ENCODE measurements at regions not wholly inside any gene's neighbourhood (a gene's known extent, or its start where the extent isn't known, plus 50 kb on each side); places are given as distances from the start of the nearest gene placed in this dataset.

- TF ChIP-seq, protein P1, sequence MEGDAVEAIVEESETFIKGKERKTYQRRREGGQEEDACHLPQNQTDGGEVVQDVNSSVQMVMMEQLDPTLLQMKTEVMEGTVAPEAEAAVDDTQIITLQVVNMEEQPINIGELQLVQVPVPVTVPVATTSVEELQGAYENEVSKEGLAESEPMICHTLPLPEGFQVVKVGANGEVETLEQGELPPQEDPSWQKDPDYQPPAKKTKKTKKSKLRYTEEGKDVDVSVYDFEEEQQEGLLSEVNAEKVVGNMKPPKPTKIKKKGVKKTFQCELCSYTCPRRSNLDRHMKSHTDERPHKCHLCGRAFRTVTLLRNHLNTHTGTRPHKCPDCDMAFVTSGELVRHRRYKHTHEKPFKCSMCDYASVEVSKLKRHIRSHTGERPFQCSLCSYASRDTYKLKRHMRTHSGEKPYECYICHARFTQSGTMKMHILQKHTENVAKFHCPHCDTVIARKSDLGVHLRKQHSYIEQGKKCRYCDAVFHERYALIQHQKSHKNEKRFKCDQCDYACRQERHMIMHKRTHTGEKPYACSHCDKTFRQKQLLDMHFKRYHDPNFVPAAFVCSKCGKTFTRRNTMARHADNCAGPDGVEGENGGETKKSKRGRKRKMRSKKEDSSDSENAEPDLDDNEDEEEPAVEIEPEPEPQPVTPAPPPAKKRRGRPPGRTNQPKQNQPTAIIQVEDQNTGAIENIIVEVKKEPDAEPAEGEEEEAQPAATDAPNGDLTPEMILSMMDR (IDR thresholded peaks at IDR 0.05): no peak
- Histone ChIP-seq H3K27ac (no peak overlapping the region), H3K4me3 (no peak overlapping the region)
- no peak for DNase-seq (ENCODE audit: low spot score)
These were observed 390.2 kb upstream of the MAN1A1 start for GRCh38 chr6:119739769-119740168.

- DNase-seq (ENCODE audit: low spot score): no peak
- H3K27ac ChIP-seq: no peak overlapping the region
- TF ChIP-seq, protein P1 (IDR thresholded peaks at IDR 0.05): no peak
- no peak overlapping the region for H3K4me3 ChIP-seq
These were observed 388.9 kb upstream of the MAN1A1 start for GRCh38 chr6:119738425-119738824.

DNA sequence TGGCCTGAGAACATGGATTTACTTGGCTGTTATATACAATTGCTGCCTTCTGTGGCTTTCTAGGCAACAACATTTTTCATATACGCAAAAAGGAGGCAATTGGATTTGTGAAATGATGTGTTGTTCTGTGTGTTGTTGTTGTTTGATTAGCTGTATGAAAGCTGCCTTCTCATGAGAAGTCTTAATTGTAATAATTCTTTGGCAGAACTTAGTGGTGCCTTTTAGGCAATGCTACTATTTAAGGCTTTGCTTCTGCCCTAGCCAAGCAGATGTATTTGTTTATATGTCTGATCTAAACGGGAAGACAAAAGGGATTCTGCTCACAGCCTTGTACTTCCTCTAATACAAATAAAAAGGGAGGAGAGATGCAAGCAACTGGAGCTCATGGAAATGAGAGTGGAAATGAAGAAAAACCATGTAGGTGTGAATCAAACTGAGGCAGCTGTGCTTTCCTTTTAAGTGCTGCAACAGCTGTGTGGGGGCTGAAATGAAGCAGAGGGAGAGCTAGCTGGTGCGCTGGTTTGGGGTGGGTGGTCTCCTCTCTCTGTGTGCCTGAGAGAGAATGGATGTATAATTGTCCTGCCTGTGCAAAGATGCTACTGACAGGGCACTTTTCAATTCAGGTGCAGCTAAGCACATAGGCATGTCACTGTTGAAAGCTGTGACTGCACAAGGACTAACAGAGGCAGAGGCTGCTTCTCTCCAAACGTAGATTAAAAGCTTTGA is 386.9 kb upstream of the MAN1A1 start:
- TF ChIP-seq, protein P1 (IDR thresholded peaks at IDR 0.05): no peak
- no peak overlapping the region for H3K4me3 ChIP-seq
- no peak overlapping the region for H3K27ac ChIP-seq

GRCh38 chr6:119735530-119735929 is 386.0 kb upstream of the MAN1A1 start:
- Histone ChIP-seq H3K4me3 (no peak overlapping the region), H3K27ac (no peak overlapping the region)
- no peak for DNase-seq (ENCODE audit: low spot score)
- TF ChIP-seq, protein P1 (IDR thresholded peaks at IDR 0.05): no peak

More for the DNA sequence above, 386.9 kb upstream of the MAN1A1 start:
- DNase-seq (ENCODE audit: low spot score): peak; percentile 68

GRCh38 chr6:119734227-119734626 is 384.7 kb upstream of the MAN1A1 start:
- H3K4me3 ChIP-seq: no peak overlapping the region
- TF ChIP-seq, protein P1 (IDR thresholded peaks at IDR 0.05): no peak
- DNase-seq (ENCODE audit: low spot score): no peak
- no peak overlapping the region for H3K27ac ChIP-seq

GRCh38 chr6:119728935-119729334 is 379.4 kb upstream of the MAN1A1 start:
- TF ChIP-seq, protein P1 (IDR thresholded peaks at IDR 0.05): no peak
- Histone ChIP-seq H3K4me3 (no peak overlapping the region), H3K27ac (no peak overlapping the region)
- no peak for DNase-seq (ENCODE audit: low spot score)

DNA sequence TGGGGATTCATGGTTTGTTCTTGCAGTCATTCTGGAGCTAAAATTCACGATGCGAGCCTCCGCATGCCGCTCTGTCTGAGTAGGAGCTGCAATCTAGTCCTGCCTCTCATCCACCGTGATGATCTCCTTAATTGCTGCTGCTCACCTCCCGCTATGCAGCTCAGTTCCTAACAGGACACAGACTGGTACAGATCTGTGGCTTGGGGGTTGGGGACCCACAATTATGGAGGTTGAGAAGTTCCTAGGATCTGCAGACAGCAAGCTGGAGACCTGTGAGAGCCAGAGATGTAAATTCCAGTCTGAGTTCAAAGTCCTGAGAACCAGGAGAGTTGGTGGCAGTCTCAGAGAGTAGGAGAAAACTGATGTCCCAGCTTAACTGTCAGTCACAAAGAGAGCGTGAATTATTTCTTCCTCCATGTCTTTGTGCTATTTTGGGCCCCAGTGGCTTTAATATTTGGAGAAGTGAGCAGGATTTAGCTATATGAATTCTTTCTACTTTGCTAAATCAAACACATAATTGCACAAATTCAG is 378.7 kb upstream of the MAN1A1 start:
- DNase-seq (ENCODE audit: low spot score): no peak
- TF ChIP-seq, protein P1 (IDR thresholded peaks at IDR 0.05): no peak
- Histone ChIP-seq H3K27ac (no peak overlapping the region), H3K4me3 (no peak overlapping the region)
